ES-I3 (cell line): ENCODE measurements at regions not wholly inside any gene's neighbourhood (a gene's known extent, or its start where the extent isn't known, plus 50 kb on each side); places are given as distances from the start of the nearest gene placed in this dataset.
"Not testable (repeated sequence)": the region's sequence is repeated elsewhere in the genome, so short reads cannot be mapped to it uniquely, and the experiment has no call there.

Experiments used
- H3K36me3 ChIP-seq: 2 replicates; pipeline ENCODE4 v1.6.1; 2013; ENCODE audit warnings: mild to moderate bottlenecking, low read length, control low read depth, moderate library complexity; ENCODE audit not compliant: insufficient read depth
- H3K4me1 ChIP-seq: 2 replicates; pipeline ENCODE4 v1.6.1; 2013; ENCODE audit warnings: mild to moderate bottlenecking, control low read depth, low read length; ENCODE audit not compliant: insufficient read depth
- H3K9ac ChIP-seq: 2 replicates; pipeline ENCODE4 v1.6.1; 2013; ENCODE audit warnings: low read depth, mild to moderate bottlenecking, low read length, moderate library complexity
- H3K9me3 ChIP-seq: 2 replicates; pipeline ENCODE4 v1.6.1; 2013; ENCODE audit warnings: mild to moderate bottlenecking, low read length, moderate library complexity; ENCODE audit not compliant: control insufficient read depth, insufficient read depth

DNA sequence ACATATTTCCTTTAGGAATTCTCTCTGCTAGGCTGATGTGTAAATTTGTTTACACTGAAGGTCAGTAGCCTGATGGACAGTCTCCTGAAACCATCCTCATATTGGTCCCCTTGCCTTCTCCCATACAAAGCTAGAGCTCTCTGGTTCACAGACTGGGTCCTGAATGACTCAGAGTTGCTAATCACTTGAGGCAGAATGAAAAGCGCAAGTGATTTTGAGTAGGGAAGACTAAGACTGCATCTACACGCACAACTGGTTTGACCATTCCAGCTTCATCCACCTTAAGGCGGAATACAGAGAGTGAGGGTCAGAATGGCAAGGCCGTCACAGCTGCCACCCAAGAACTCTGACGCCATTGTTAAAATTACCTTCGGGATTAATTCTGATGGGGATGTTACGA, 70.2 kb upstream of the KIF26B start:
- H3K9me3 ChIP-seq = no peaks in the 10 kb centered on the region; the same call in none of the 2 replicates
- H3K36me3 ChIP-seq = no peaks in the 10 kb centered on the region
- H3K9ac ChIP-seq = no peak overlapping the region
- no peaks in the 10 kb centered on the region for H3K4me1 ChIP-seq

DNA sequence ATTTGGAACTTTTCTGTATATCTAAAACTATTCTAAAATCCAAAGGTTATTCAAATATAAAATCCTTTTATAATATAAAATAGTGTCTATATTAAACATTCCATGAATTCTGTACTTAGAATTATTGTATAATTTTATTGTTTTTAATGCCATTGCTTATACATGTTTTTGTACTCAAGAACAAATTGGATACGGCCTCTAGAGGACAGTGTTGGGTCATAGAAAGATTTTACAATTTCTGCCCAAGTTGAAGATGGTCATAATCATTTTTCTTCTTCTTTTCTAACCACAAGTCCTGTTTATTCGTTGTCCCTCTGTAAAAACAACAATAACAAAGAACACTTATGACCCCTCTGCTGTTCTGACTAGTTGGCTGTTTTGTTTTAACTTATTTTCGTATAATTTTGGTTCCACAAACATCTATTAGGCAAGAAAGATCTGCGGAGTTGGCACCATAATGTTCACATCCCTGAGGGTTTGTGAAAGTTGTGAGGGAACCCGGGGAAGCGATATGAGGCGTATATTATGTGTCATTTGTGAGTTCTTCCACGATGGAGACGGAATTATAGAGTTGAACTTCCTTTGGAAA, 75.7 kb upstream of the KIF26B start:
- Histone ChIP-seq H3K9me3 (no peaks in the 10 kb centered on the region; the same call in none of the 2 replicates), H3K4me1 (peaks cover 4% of the 10 kb centered on the region; the same call in 1 of the 2 replicates), H3K36me3 (no peaks in the 10 kb centered on the region), H3K9ac (no peak overlapping the region)

DNA sequence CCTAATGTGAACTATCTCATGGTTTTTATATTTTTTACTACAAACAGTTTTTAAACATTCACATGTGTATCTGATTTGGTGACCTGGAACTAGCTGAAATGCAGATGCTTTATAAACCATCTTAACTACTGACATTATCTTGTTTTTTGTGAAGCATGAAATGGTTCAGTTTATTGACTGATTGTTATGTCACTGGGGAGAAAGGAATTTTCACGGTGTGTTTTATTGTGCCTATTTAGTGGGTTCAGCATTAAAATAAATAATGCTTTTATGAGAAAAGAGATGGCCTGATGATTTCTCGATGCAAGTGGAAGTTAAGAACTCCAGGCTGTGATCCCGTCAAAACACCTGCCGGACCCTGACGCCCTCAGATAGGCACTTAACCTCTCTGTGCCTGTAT, 79.9 kb upstream of the KIF26B start:
- Histone ChIP-seq H3K9ac (no peak overlapping the region), H3K36me3 (no peaks in the 10 kb centered on the region), H3K9me3 (peaks cover 4% of the 10 kb centered on the region; the same call in 1 of the 2 replicates), H3K4me1 (peaks cover 5% of the 10 kb centered on the region; the same call in 1 of the 2 replicates)

DNA sequence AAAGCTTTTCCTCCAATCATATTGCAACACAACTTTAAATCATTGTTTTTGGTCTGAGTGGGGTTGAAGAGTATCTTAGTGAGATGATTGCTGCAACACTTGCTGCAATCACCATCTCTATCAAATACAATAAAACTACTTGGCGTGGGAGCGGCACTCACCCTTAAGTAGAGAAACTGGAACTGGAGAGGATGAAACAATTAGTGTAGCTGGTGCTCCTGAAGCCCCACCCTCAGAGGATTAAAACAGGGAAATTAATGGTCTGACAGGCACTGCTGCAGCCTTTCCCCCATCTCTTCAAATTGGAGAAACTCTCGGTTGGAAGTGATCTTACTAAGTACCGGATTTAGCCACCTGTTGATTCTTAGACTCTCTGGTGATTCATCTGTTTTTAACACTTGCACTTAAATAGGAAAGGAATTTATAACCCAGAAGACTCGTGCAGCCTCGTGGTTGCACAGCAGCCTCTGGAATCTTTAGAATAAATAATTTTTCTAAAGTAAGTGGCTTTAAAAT, 80.5 kb upstream of the KIF26B start:
- peaks cover 4% of the 10 kb centered on the region; the same call in 1 of the 2 replicates for H3K9me3 ChIP-seq
- peaks cover 5% of the 10 kb centered on the region; the same call in 1 of the 2 replicates for H3K4me1 ChIP-seq
- no peaks in the 10 kb centered on the region for H3K36me3 ChIP-seq
- no peak overlapping the region for H3K9ac ChIP-seq

DNA sequence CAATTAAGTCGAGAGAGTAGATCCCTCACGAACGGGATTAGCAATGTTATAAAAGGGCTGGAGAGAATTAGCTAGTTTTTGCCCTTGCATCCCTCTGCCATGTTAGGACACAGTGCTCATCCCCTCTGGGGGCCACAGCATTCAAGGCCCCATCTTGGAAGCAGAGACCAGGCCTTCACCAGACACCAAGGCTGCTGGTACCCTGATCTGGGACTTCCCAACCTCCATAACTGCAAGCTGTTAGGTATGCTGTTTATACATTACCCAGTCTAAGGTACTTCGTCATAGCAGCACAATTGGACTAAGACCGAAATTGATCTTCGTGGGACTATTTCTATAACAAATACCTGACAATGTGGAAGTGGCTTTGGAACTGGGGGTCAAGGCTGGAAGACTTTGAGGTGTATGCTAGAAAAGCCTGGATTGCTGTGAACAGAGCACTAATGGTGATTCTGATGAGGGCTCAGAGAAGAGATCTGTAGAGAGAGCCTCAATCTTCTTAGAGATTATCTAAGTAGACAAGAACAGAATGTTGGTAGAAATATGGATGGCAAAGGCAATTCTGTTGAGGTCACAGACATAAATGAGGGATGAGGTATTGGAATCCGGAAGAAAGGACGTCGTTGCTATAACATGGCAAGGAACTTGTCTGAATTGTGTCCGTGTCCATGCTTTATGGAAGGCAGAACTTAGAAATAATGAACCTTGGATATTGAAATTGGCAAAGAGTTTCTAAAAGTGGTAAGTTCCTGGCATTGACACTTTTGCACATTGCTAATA, 83.8 kb upstream of the KIF26B start:
- Histone ChIP-seq H3K9me3 (peaks cover 4% of the 10 kb centered on the region; the same call in 1 of the 2 replicates), H3K36me3 (no peaks in the 10 kb centered on the region), H3K4me1 (peaks cover 5% of the 10 kb centered on the region; the same call in 1 of the 2 replicates), H3K9ac (no peak overlapping the region)

DNA sequence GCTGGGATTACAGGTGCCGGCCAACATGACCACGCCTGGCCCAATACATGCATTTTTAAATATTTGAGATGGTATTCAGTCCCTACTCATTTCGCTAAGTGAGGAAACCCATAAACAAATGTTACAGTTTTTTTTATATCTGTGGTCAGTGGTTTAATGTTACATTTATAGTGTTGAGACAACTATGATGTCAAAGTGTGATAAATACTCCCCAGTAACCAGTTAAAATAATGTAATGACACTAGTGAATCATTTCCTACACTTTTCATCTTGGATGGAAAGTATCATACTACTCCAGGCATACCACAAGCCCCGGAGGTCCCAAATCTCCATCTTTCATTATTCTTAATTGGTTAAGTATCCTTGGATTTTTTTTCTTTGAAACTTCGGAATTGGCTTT, 87.5 kb upstream of the KIF26B start:
- H3K36me3 ChIP-seq = no peaks in the 10 kb centered on the region
- no peaks in the 10 kb centered on the region for H3K4me1 ChIP-seq
- no peak overlapping the region for H3K9ac ChIP-seq
- no peaks in the 10 kb centered on the region; the same call in 1 of the 2 replicates for H3K9me3 ChIP-seq

DNA sequence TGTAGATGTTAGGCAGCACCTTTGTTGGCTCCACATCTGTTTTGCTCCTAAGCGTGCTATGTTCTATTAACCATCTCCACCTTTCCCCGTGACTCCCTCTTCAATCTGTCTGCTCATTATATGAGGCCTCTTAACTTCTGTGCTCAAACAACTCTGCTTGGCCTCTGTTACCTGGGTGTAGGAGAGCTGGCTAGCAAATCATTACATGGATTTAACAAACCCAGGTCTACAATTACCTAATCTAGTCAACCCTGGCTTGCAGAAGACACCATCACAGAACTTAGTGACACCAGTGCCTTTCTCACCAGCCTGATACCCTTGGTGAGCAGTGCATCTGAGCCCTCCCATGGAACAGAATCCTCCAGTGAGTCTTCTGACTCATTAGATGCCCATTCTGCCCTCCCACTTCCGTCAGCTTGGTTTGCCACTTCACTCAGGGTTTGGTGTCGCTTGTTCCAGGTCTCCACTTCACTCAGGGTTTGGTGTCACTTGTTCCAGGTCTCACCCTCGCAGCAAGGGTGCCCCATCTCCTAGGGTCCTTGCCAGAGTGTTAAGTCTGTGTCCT, 92.0 kb upstream of the KIF26B start:
- Histone ChIP-seq H3K9ac (no peak overlapping the region), H3K36me3 (no peaks in the 10 kb centered on the region), H3K9me3 (no peaks in the 10 kb centered on the region), H3K4me1 (peaks cover 21% of the 10 kb centered on the region)

DNA sequence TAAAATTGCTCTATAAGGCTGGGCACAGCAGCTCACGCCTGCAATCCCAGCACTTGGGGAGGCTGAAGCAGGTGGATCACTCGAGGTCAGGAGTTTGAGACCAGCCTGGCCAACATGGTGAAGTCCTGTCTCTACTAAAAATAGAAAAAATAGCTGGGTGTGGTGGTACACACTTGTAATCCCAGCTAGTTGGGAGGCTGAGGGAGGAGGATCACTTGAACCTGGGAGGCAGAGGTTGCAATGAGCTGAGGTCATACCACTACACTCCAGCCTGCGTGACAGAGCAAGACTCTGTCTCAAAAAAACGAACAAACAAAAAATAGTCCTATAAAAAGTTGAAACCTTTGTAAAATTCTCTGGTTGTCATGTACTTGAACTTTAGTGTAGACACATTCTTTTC, 93.0 kb upstream of the KIF26B start:
- not testable (repeated sequence) for H3K36me3 ChIP-seq, H3K9ac ChIP-seq, H3K9me3 ChIP-seq
- peaks cover 21% of the 10 kb centered on the region for H3K4me1 ChIP-seq

DNA sequence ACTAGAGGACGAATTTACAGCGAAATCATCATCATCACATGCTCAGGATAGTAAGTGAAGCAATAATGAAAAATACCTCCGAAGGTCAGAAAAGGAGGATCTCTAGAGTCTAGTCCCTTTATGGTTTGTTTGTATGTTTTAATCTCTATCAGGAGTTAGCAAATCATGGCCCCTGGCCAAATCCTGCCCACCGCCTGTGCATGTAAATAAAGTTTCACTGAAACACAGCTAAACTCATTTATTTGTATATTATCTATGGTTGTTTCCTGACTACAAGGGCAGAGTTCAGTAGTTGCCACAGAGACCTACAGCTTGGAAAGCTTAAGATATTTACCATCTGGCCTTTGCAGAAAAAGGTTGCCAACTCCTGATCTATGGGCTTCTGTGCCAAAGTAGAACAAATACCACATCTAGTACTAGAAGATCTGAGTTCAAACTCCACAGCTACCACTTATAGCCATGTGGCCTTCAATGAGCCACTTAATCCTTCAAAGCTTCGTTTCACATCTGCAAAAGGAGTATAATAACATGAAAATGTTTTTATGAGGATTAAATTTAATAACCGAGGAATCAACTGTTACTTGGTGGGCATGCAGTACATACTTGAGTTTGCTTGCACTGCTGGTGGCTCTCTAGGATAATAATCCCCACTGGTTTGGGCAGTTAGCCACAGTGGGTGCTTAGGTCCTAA, 94.0 kb upstream of the KIF26B start:
- peaks cover 21% of the 10 kb centered on the region for H3K4me1 ChIP-seq
- H3K36me3 ChIP-seq = no peaks in the 10 kb centered on the region
- H3K9ac ChIP-seq = no peak overlapping the region
- H3K9me3 ChIP-seq = no peaks in the 10 kb centered on the region

DNA sequence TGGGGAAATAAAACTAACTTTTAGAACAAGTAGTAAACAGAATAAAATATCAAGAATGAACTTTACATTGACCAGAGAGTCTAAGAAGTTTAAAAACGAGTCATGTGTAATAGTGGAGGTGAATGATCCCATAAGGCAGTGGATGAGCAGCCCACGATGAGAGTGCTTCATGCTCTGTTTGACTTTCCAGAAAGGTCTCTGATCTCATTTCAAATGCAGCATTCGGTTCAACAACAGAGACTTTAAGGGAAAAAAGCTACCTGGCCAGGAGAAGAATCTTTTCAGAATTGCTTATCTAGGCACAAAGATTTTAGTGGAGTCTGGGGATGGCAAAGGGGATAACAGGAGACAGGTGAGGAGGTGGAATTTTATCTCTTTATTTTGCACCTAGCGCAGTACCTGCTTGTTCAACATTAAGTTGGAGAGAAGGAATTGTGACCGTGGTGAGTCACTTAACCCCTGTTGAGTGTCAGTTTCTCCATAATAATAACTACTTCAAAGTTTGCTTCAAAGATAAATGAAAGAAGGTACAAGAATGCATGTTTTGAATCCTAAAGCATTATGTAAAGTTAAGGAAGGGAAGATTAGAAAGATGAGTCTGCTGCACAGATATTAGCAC, 94.9 kb upstream of the KIF26B start:
- no peaks in the 10 kb centered on the region; the same call in 1 of the 2 replicates for H3K36me3 ChIP-seq
- H3K4me1 ChIP-seq = peaks cover 21% of the 10 kb centered on the region
- 0 out of 2 replicates have a peak, but pooled peaks cover under 1% of the 10 kb centered on the region for H3K9me3 ChIP-seq
- H3K9ac ChIP-seq = no peak overlapping the region; the same call in 1 of the 2 replicates

DNA sequence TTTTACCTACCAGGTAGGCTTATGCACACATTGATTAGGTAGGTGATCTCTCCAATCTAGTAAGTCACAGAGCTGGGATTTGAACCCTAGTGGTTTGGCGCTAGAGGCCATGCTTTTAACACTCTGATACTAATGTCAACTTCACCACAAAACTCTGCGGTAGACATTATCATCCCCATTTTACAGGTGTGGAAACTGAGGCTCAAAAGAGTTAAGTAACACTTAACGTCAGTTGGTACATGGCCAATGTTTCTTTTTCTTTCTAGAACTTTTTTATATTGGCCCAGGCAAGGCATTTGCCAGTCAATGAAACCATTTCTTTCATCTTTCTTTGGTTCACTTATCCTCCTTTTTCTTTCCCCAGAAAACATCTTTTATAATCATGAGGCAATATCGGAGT, 95.9 kb upstream of the KIF26B start:
- Histone ChIP-seq H3K9me3 (0 out of 2 replicates have a peak, but pooled peaks cover 4% of the 10 kb centered on the region), H3K9ac (no peak overlapping the region), H3K4me1 (peaks cover 21% of the 10 kb centered on the region), H3K36me3 (no peaks in the 10 kb centered on the region; the same call in 1 of the 2 replicates)

DNA sequence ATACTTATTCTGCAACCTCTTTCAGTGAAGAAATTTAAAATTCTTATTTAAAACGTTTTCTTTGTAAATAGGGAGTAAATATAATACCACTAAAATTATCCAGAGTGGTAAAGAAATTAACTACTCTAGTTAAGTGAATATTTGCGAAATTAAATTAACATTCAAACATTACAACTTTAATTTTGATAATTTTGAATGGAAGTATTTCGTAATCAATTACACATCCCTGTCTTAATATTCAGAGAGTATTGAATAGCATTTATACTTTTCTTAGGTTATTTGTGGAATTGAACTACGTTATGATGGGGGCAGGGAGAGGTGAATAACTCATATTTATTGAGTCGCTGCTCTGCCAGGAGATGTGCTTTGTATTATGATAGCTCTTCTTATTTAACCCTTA, 96.3 kb upstream of the KIF26B start:
- no peaks in the 10 kb centered on the region; the same call in 1 of the 2 replicates for H3K36me3 ChIP-seq
- no peak overlapping the region for H3K9ac ChIP-seq
- H3K4me1 ChIP-seq = peaks cover 22% of the 10 kb centered on the region
- 0 out of 2 replicates have a peak, but pooled peaks cover 4% of the 10 kb centered on the region for H3K9me3 ChIP-seq

DNA sequence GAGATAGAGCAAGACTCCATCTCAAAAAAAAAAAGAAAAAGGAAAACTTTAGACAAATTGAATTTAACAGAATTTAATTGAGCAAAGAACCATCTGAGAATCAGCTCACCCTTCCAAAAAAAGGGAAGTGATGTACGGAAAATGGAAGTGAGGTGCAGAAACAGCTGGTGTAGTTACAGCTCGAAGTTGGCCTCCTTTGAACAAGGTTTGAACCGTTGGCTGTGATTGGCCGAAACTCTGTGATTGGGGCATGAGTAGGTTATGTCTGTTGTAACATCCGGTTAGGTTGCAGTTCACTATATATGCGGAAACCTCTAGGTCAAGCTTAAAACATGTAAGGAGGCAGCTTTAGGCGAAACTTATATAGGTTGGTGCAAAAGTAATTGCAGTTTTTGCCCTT, 97.9 kb upstream of the KIF26B start:
- H3K9ac ChIP-seq = no peak overlapping the region
- no peaks in the 10 kb centered on the region; the same call in 1 of the 2 replicates for H3K36me3 ChIP-seq
- H3K4me1 ChIP-seq = peaks cover 27% of the 10 kb centered on the region
- H3K9me3 ChIP-seq = 0 out of 2 replicates have a peak, but pooled peaks cover 4% of the 10 kb centered on the region

DNA sequence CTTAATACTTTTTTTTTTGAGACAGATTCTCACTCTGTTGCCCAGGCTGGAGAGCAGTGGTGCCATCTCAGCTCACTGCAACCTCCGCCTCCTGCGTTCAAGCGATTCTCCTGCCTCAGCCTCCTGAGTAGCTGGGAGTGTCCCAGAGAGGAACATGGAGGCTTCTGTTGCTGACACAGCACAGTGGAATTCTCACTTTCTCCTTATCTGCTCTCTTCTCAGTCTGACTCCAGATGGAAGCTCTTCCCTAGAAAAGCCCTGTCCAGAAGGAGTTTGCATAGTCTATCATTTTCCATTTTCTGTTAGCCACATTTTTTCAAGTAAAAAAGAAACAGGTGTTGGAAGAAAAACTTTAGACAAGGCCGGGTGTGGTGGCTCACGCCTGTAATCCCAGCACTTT, 98.5 kb upstream of the KIF26B start:
- peaks cover 30% of the 10 kb centered on the region for H3K4me1 ChIP-seq
- H3K9ac ChIP-seq, H3K9me3 ChIP-seq, H3K36me3 ChIP-seq: not testable (repeated sequence)
